ENCODE measurements at regions not wholly inside any gene's neighbourhood (a gene's known extent, or its start where the extent isn't known, plus 50 kb on each side); places are given as distances from the start of the nearest gene placed in this dataset.
"Not testable (repeated sequence)": the region's sequence is repeated elsewhere in the genome, so short reads cannot be mapped to it uniquely, and the experiment has no call there.

DNA sequence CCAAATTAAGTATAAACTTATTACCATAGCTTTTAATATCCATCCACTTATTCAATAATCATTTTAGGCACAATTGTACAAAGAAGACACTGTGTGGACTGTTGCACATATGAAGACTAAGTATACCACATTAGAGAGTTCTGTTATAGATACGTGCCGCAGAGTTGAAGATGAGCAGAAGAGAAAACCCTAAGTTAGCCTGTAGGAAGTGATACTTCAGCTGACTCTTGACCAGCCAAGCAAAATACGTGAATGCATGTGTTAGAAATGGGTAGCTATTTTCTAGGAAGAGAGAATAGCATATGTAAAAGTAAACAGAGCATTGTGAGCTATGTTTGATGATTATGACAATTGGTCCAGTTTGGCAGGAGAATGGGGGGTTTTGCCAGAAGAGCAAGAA, 272.0 kb upstream of the ATP11B start:
- Histone ChIP-seq H3K9me3 (ENCODE audit: low read depth, low read length, poor library complexity, severe bottlenecking) (no peaks in the 10 kb centered on the region), H3K27ac (ENCODE audit: low read depth, low read length, poor library complexity, severe bottlenecking) (no peak overlapping the region), H3K27me3 (replicated peaks; ENCODE audit: insufficient read depth, low read depth, low read length, poor library complexity) (no peaks in the 10 kb centered on the region), H3K36me3 (ENCODE audit: insufficient read depth, low read length, poor library complexity, severe bottlenecking) (no peaks in the 10 kb centered on the region), H3K4me3 (ENCODE audit: low read depth, low read length, poor library complexity, severe bottlenecking) (no peak overlapping the region), H3K4me1 (ENCODE audit: insufficient read depth, low read length, poor library complexity, severe bottlenecking) (no peaks in the 10 kb centered on the region)
- no peak for DNase-seq (ENCODE audit: low spot score)
- no TSS peak for BruUV-seq (replicated peaks)
- ChIA-PET POLR2A (ENCODE audit: low non-redundant PET) (no interaction called here), CTCF (no interaction called here)
- intact Hi-C loops (cut with micrococcal nuclease; ENCODE audit: unreplicated experiment), result no loop called here
- TF ChIP-seq, protein P1, sequence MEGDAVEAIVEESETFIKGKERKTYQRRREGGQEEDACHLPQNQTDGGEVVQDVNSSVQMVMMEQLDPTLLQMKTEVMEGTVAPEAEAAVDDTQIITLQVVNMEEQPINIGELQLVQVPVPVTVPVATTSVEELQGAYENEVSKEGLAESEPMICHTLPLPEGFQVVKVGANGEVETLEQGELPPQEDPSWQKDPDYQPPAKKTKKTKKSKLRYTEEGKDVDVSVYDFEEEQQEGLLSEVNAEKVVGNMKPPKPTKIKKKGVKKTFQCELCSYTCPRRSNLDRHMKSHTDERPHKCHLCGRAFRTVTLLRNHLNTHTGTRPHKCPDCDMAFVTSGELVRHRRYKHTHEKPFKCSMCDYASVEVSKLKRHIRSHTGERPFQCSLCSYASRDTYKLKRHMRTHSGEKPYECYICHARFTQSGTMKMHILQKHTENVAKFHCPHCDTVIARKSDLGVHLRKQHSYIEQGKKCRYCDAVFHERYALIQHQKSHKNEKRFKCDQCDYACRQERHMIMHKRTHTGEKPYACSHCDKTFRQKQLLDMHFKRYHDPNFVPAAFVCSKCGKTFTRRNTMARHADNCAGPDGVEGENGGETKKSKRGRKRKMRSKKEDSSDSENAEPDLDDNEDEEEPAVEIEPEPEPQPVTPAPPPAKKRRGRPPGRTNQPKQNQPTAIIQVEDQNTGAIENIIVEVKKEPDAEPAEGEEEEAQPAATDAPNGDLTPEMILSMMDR (conservative IDR thresholded peaks at IDR 0.05; ENCODE audit: low read depth, low read length), result no peak
- TF ChIP-seq EZH2 (IDR thresholded peaks at IDR 0.05; ENCODE audit: borderline replicate concordance, low read depth, low read length, poor library complexity, severe bottlenecking), result no peak

DNA sequence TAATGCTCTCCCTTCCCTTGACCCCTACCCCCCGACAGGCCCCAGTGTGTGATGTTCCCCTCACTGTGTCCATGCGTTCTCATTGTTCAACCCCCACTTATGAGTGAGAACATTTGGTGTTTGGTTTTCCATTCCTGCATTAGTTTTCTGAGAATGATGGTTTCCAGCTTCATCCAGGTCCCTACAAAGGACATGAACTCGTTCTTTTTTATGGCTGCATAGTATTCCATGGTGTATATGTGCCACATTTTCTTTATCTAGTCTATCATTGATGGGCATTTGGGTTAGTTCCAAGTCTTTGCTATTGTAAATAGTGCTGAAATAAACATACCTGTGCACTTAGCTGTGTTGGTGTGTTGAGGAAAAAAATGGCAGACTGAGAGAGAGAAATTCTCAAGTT, 269.9 kb upstream of the ATP11B start:
- DNase-seq (ENCODE audit: low spot score); intact Hi-C loops (cut with micrococcal nuclease; ENCODE audit: unreplicated experiment); BruUV-seq (replicated peaks); H3K27me3 ChIP-seq (replicated peaks; ENCODE audit: insufficient read depth, low read depth, low read length, poor library complexity); H3K27ac ChIP-seq (ENCODE audit: low read depth, low read length, poor library complexity, severe bottlenecking); H3K36me3 ChIP-seq (ENCODE audit: insufficient read depth, low read length, poor library complexity, severe bottlenecking); H3K4me3 ChIP-seq (ENCODE audit: low read depth, low read length, poor library complexity, severe bottlenecking); H3K4me1 ChIP-seq (ENCODE audit: insufficient read depth, low read length, poor library complexity, severe bottlenecking); POLR2A ChIA-PET (ENCODE audit: low non-redundant PET); H3K9me3 ChIP-seq (ENCODE audit: low read depth, low read length, poor library complexity, severe bottlenecking); CTCF ChIA-PET: not testable (repeated sequence)

DNA sequence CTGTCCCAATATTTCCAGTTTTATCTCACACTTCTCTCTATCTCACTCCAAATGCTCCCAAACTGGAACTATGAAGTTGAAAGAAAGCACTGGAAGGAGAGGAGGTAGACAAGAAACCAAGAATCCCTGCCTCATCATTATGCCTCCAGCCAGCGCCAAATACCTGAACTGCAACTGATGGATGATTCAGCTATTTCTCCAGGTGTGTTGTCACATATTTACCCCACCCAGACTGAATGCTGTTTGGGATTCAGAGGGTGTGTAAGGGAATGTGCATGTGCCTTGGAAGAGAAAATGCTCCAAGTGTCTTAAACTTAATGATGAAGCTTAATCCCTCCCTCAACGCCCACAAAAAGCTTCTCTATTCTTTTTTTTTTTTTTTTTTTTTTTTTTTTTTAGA, 269.5 kb upstream of the ATP11B start:
- no TSS peak for BruUV-seq (replicated peaks)
- DNase-seq (ENCODE audit: low spot score), result no peak
- ChIA-PET CTCF (no interaction called here), POLR2A (ENCODE audit: low non-redundant PET) (no interaction called here)
- Histone ChIP-seq H3K27ac (ENCODE audit: low read depth, low read length, poor library complexity, severe bottlenecking) (no peak overlapping the region), H3K9me3 (ENCODE audit: low read depth, low read length, poor library complexity, severe bottlenecking) (no peaks in the 10 kb centered on the region), H3K4me3 (ENCODE audit: low read depth, low read length, poor library complexity, severe bottlenecking) (no peak overlapping the region), H3K4me1 (ENCODE audit: insufficient read depth, low read length, poor library complexity, severe bottlenecking) (no peaks in the 10 kb centered on the region), H3K27me3 (replicated peaks; ENCODE audit: insufficient read depth, low read depth, low read length, poor library complexity) (no peaks in the 10 kb centered on the region), H3K36me3 (ENCODE audit: insufficient read depth, low read length, poor library complexity, severe bottlenecking) (no peaks in the 10 kb centered on the region)
- intact Hi-C loops (cut with micrococcal nuclease; ENCODE audit: unreplicated experiment), result no loop called here
- no peak for TF ChIP-seq EZH2 (IDR thresholded peaks at IDR 0.05; ENCODE audit: borderline replicate concordance, low read depth, low read length, poor library complexity, severe bottlenecking)
- TF ChIP-seq, protein P1 (conservative IDR thresholded peaks at IDR 0.05; ENCODE audit: low read depth, low read length), result no peak

DNA sequence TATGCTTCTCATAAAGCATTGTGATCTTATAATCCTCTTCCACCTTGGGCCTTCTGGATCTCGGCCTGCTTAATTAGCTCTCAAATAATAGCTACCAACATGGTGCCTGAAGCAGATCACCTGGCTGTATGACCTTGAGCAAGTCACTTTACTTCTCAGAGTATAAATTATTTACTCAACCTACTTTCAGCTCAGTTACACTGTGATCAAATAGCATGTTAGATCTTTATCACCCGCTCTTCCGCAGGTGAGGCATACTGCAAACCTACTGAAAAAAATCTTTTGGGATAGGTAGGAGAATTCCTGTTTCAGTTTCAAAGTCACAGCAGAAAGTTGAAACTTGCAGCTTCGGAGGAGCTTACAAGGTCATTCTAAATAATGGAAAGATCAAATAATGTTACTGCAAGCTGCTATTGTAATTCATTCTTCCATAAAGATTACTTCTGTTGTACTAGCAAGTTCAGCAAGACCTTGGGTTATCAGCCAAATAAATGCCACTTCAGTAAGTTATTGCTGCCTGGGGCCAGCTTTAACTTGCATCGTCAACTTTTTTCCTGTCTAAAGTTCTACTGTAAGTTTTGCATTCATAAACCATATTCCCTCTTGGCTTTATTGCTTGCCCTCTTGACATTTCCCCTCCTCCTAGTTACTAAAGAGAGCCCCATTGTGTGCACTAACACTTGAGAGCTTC, 268.4 kb upstream of the ATP11B start:
- Histone ChIP-seq H3K4me3 (ENCODE audit: low read depth, low read length, poor library complexity, severe bottlenecking) (no peak overlapping the region), H3K27ac (ENCODE audit: low read depth, low read length, poor library complexity, severe bottlenecking) (no peak overlapping the region), H3K36me3 (ENCODE audit: insufficient read depth, low read length, poor library complexity, severe bottlenecking) (no peaks in the 10 kb centered on the region), H3K4me1 (ENCODE audit: insufficient read depth, low read length, poor library complexity, severe bottlenecking) (no peaks in the 10 kb centered on the region), H3K27me3 (replicated peaks; ENCODE audit: insufficient read depth, low read depth, low read length, poor library complexity) (no peaks in the 10 kb centered on the region), H3K9me3 (ENCODE audit: low read depth, low read length, poor library complexity, severe bottlenecking) (no peaks in the 10 kb centered on the region)
- no TSS peak for BruUV-seq (replicated peaks)
- TF ChIP-seq, protein P1 (conservative IDR thresholded peaks at IDR 0.05; ENCODE audit: low read depth, low read length), result no peak
- TF ChIP-seq EZH2 (IDR thresholded peaks at IDR 0.05; ENCODE audit: borderline replicate concordance, low read depth, low read length, poor library complexity, severe bottlenecking), result no peak
- ChIA-PET POLR2A (ENCODE audit: low non-redundant PET) (no interaction called here), CTCF (no interaction called here)
- intact Hi-C loops (cut with micrococcal nuclease; ENCODE audit: unreplicated experiment), result no loop called here
- no peak for DNase-seq (ENCODE audit: low spot score)
